ENCODE measurements at regions not wholly inside any gene's neighbourhood (a gene's known extent, or its start where the extent isn't known, plus 50 kb on each side); places are given as distances from the start of the nearest gene placed in this dataset.

DNA sequence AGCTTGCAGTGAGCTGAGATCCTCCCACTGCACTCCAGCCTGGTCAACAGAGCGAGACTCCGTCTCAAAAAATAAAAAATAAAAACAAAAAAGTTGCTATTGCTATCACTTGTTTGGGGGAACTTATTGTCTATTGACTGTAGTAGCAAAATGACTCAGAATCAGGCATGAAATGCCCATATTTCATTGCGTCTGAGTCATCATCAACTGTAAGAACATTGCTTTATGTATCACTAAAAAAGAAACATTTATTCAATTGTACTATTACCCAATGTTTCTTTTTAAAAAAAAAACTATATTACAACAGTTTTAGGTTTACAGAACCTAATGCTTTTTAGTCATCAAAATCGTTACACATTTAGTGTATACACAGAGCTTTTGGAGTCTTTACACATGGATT lies 91.0 kb upstream of the FMN2 start:
- TF ChIP-seq EZH2 (IDR thresholded peaks at IDR 0.05; ENCODE audit: insufficient read depth, poor library complexity, severe bottlenecking) (no peak), EZH2phosphoT487 (IDR thresholded peaks at IDR 0.05; ENCODE audit: insufficient read depth, low read depth) (no peak)

Measured in GM23248 (cell line).